GM12878 (cell line): ENCODE measurements at regions not wholly inside any gene's neighbourhood (a gene's known extent, or its start where the extent isn't known, plus 50 kb on each side); places are given as distances from the start of the nearest gene placed in this dataset.

Source experiments
- ATAC-seq: fragments of 200-7000 bp; cut with Tn5 transposase; 3 replicates; pipeline ENCODE4 v1.9.1; 2020; ENCODE audit warnings: mild to moderate bottlenecking, moderate library complexity
- BruUV-seq: library from RNA; stranded (reverse); fragments of 400-500 nt; replicated peaks from 2 replicates; lab custom pipeline; 2021; lab: Mats Ljungman, UMichigan
- CTCF ChIA-PET: fragments of 300-600 bp; sonication (Branson Sonifier 250); formaldehyde crosslinking; extraction: SDS; loops from one replicate; lab custom pipeline; 2021; ENCODE audit warnings: inconsistent platforms; lab: Yijun Ruan, JAX
- POLR2A ChIA-PET: fragments of 350-600 bp; formaldehyde crosslinking; extraction: SDS; loops from one replicate; lab custom pipeline; 2021; ENCODE audit warnings: inconsistent platforms; lab: Charles Lee
- RAD21 ChIA-PET: fragments of 300-600 bp; sonication (Branson Sonifier 250); formaldehyde crosslinking; loops from one replicate; lab custom pipeline; 2023; ENCODE audit warnings: antibody characterized with exemption; ENCODE audit not compliant: unreplicated experiment; lab: Charles Lee
- SMC1A ChIA-PET: fragments of 300-600 bp; sonication (Branson Sonifier 250); formaldehyde crosslinking; loops from one replicate; lab custom pipeline; 2023; ENCODE audit not compliant: unreplicated experiment, uncharacterized antibody; lab: Charles Lee
- DNase-seq: peaks from one replicate; pipeline ENCODE4 v3.0.0-alpha.2; 2011; ENCODE audit warnings: low read depth, low spot score
- FAIRE-seq: peaks from 3 replicates; lab custom pipeline; 2011; peaks lifted over from hg19 to GRCh38; lab: Jason Lieb, UNC
- H2AFZ ChIP-seq: 2 replicates; pipeline ENCODE4 v1.6.0; 2011; ENCODE audit warnings: low read depth, low read length, control low read depth; ENCODE audit not compliant: control insufficient read depth
- H3K27ac ChIP-seq: 2 replicates; pipeline ENCODE4 v1.5.1; 2011; ENCODE audit warnings: control low read depth; ENCODE audit not compliant: control insufficient read depth, insufficient read depth
- H3K27me3 ChIP-seq, 2 experiments: replicated peaks in 1 of 2; 2 replicates each; pipeline versions ENCODE4 v1.6.0 to v1.6.1; 2011; ENCODE audit warnings: low read length in 1 of 2; ENCODE audit not compliant: control insufficient read depth in 2 of 2, insufficient read depth in 2 of 2
- H3K36me3 ChIP-seq, 2 experiments: 2 replicates each; pipeline ENCODE4 v1.5.1; 2011; ENCODE audit warnings: low read length in 1 of 2; ENCODE audit not compliant: control insufficient read depth in 2 of 2, insufficient read depth in 2 of 2
- H3K4me1 ChIP-seq: 2 replicates; pipeline ENCODE4 v1.6.1; 2011; ENCODE audit warnings: mild to moderate bottlenecking, low read length, moderate library complexity, mixed read lengths; ENCODE audit not compliant: control insufficient read depth, insufficient read depth
- H3K4me2 ChIP-seq: 2 replicates; pipeline ENCODE4 v1.6.0; 2011; ENCODE audit warnings: control low read depth; ENCODE audit not compliant: control insufficient read depth, insufficient read depth
- H3K4me3 ChIP-seq: fragments of 200-600 bp; sonication (generic); 2 replicates; pipeline ENCODE4 v1.5.1; 2016
- H3K79me2 ChIP-seq: 2 replicates; pipeline ENCODE4 v1.6.0; 2011; ENCODE audit warnings: low read length; ENCODE audit not compliant: control insufficient read depth, insufficient read depth
- H3K9ac ChIP-seq: 2 replicates; pipeline ENCODE4 v1.8.0; 2011; ENCODE audit warnings: low read length, control low read depth, mixed read lengths; ENCODE audit not compliant: control insufficient read depth, insufficient read depth
- H3K9me3 ChIP-seq: replicated peaks from 3 replicates; pipeline ENCODE4 v1.5.1; 2011; ENCODE audit warnings: mild to moderate bottlenecking, low read length; ENCODE audit not compliant: control insufficient read depth, insufficient read depth
- H4K20me1 ChIP-seq: 2 replicates; pipeline ENCODE4 v1.6.0; 2011; ENCODE audit not compliant: control insufficient read depth, insufficient read depth
- CBX3 ChIP-seq: fragments of 200-600 bp; sonication (generic); IDR thresholded peaks from 2 replicates; pipeline ENCODE4 v1.6.1; 2016; ENCODE audit warnings: low read depth, borderline replicate concordance
- CREM ChIP-seq: IDR thresholded peaks from 2 replicates; pipeline ENCODE4 v1.6.1; 2014; ENCODE audit warnings: antibody characterized with exemption, low read depth
- EED ChIP-seq: sonication (generic); IDR thresholded peaks from 2 replicates; pipeline ENCODE4 v1.6.1; 2016; ENCODE audit warnings: antibody characterized with exemption, low read depth
- EP300 ChIP-seq, 2 experiments: fragments of 150-350 bp in 1 of 2; IDR thresholded peaks; 2 replicates each; pipeline ENCODE4 v1.6.1; 2011 to 2012; ENCODE audit warnings: low read depth in 2 of 2, low read length in 2 of 2, borderline replicate concordance in 1 of 2, improper control_type of control experiment in 1 of 2, inconsistent platforms in 1 of 2; ENCODE audit not compliant: control insufficient read depth in 1 of 2
- FOS ChIP-seq: IDR thresholded peaks from 3 replicates; pipeline ENCODE4 v1.6.1; 2011; ENCODE audit warnings: borderline replicate concordance; ENCODE audit not compliant: insufficient read length; ENCODE audit errors: extremely low read depth
- FOXK2 ChIP-seq: fragments of 450-650 bp; IDR thresholded peaks from 2 replicates; pipeline ENCODE4 v1.6.1; 2017; ENCODE audit warnings: mild to moderate bottlenecking, moderate library complexity
- GABPA ChIP-seq: IDR thresholded peaks from 2 replicates; pipeline ENCODE4 v1.6.1; 2014; ENCODE audit warnings: antibody characterized with exemption, low read depth, mild to moderate bottlenecking, inconsistent platforms
- KLF5 ChIP-seq: fragments of 450-650 bp; IDR thresholded peaks from 2 replicates; pipeline ENCODE4 v1.6.1; 2014; ENCODE audit warnings: mild to moderate bottlenecking; ENCODE audit not compliant: partially characterized antibody
- LARP7 ChIP-seq: fragments of 450-650 bp; IDR thresholded peaks from 2 replicates; pipeline ENCODE4 v1.6.1; 2017; ENCODE audit warnings: mild to moderate bottlenecking
- NBN ChIP-seq: fragments of 450-650 bp; IDR thresholded peaks from 2 replicates; pipeline ENCODE4 v1.6.1; 2016
- RUNX3 ChIP-seq: IDR thresholded peaks from 2 replicates; pipeline ENCODE4 v1.6.1; 2012; ENCODE audit warnings: low read length, inconsistent platforms
- SMC3 ChIP-seq: IDR thresholded peaks from 2 replicates; pipeline ENCODE4 v1.6.1; 2011; ENCODE audit warnings: low read length, improper control_type of control experiment, borderline replicate concordance
- SPI1 ChIP-seq: IDR thresholded peaks from 2 replicates; pipeline ENCODE4 v1.6.1; 2011; ENCODE audit warnings: low read depth, mild to moderate bottlenecking, low read length, moderate library complexity, borderline replicate concordance; ENCODE audit not compliant: insufficient read depth
- YBX1 ChIP-seq: fragments of 450-650 bp; IDR thresholded peaks from 2 replicates; pipeline ENCODE4 v1.6.1; 2016; ENCODE audit warnings: antibody characterized with exemption
- WGBS: methylation state at CpG from one replicate; pipeline ENCODE4 v1.1.6; 2016; ENCODE audit warnings: low lambda C conversion rate; ENCODE audit not compliant: insufficient replicate concordance, insufficient coverage; ENCODE audit errors: missing lambda C conversion rate; 5-methylcytosine and 5-hydroxymethylcytosine counted together
- in situ Hi-C: fragments of 300-500 bp; cut with MboI; formaldehyde crosslinking; loops from 9 replicates; pipeline ENCODE4 v1.14.3; 2018; ENCODE audit warnings: mixed read lengths
- intact Hi-C: fragments of 100-400 bp; cut with micrococcal nuclease; formaldehyde crosslinking; loops from one replicate; pipeline ENCODE4 v1.14.2; 2022; ENCODE audit not compliant: unreplicated experiment
- TF ChIP-seq, protein P1 (sequence below): fragments of 450-650 bp; IDR thresholded peaks from 2 replicates; pipeline ENCODE4 v1.6.1; 2017; ENCODE audit warnings: mild to moderate bottlenecking, moderate library complexity
- TF ChIP-seq, protein P2 (sequence below): IDR thresholded peaks from 2 replicates; pipeline ENCODE4 v1.6.1; 2011; ENCODE audit warnings: low read depth, low read length, improper control_type of control experiment, borderline replicate concordance
- TF ChIP-seq, protein P3 (sequence below): fragments of 150-350 bp; IDR thresholded peaks from 2 replicates; pipeline ENCODE4 v1.6.1; 2016; ENCODE audit warnings: low read depth, low read length

DNA sequence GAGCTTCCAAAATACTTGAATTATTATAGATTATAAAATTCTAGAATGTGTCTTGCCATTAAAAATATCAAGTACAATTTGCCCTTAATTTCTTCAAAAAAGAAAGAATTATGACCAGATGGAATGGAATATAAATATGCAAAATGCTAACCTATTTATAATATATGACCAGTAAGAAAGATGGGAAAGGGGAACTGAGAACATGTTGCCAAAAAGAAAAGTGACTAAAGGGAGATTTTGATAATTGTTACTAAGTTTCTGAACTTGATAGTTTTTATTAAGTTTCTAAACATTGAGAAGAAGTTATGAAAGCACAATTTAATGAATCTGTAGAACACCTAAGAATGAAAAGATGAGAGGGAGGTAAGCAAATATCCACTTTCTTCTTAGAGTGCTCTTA lies 188.4 kb upstream of the NR4A3 start (continued):
- TF ChIP-seq, protein P1, sequence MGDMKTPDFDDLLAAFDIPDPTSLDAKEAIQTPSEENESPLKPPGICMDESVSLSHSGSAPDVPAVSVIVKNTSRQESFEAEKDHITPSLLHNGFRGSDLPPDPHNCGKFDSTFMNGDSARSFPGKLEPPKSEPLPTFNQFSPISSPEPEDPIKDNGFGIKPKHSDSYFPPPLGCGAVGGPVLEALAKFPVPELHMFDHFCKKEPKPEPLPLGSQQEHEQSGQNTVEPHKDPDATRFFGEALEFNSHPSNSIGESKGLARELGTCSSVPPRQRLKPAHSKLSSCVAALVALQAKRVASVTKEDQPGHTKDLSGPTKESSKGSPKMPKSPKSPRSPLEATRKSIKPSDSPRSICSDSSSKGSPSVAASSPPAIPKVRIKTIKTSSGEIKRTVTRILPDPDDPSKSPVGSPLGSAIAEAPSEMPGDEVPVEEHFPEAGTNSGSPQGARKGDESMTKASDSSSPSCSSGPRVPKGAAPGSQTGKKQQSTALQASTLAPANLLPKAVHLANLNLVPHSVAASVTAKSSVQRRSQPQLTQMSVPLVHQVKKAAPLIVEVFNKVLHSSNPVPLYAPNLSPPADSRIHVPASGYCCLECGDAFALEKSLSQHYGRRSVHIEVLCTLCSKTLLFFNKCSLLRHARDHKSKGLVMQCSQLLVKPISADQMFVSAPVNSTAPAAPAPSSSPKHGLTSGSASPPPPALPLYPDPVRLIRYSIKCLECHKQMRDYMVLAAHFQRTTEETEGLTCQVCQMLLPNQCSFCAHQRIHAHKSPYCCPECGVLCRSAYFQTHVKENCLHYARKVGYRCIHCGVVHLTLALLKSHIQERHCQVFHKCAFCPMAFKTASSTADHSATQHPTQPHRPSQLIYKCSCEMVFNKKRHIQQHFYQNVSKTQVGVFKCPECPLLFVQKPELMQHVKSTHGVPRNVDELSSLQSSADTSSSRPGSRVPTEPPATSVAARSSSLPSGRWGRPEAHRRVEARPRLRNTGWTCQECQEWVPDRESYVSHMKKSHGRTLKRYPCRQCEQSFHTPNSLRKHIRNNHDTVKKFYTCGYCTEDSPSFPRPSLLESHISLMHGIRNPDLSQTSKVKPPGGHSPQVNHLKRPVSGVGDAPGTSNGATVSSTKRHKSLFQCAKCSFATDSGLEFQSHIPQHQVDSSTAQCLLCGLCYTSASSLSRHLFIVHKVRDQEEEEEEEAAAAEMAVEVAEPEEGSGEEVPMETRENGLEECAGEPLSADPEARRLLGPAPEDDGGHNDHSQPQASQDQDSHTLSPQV, result no peak
- no peak for TF ChIP-seq FOS
- TF ChIP-seq EP300 (IDR thresholded peaks at IDR 0.05; ENCODE audit: borderline replicate concordance in 1 of 2, control insufficient read depth in 1 of 2, low read depth in 2 of 2, low read length in 2 of 2), result no peak
- TF ChIP-seq SPI1, result peak; percentile 79
- TF ChIP-seq GABPA, result no peak
- TF ChIP-seq SMC3, result no peak
- no peak for TF ChIP-seq CBX3
- no peak for TF ChIP-seq YBX1

DNA sequence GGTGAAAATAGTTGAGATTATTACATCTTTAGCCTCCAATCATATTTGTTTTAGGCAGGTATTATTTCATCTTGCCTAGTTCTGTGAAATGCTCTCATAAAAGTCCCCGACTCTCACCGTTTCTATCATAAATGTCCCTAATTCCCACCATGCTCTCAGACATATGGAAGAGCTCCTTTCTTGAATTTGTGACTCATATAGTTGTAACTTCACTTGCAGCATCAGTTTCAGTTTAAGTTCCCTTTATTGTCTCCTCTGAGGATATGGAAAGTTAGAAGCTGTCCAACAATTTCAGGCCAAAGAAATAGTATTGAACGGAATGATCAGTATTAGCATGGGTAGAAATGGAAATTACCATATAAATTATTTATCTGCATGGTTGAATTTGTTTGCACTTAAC lies 187.5 kb upstream of the NR4A3 start:
- ChIA-PET SMC1A (interaction anchor here (0.6 to 3.0 kb wide), 7 partner anchors 27 to 369 kb away, joined by 3 to 9 read pairs (median 4); no protein-coding TSS in a partner anchor), RAD21 (interaction anchor here (0.7 to 1.3 kb wide), 2 partner anchors 18 to 200 kb away, joined by 3 to 4 read pairs; no protein-coding TSS in a partner anchor), CTCF (no interaction called here), POLR2A (interaction anchor here (0.8 kb wide), 1 partner anchor 88 kb away, joined by 3 read pairs; no protein-coding TSS in a partner anchor)
- Histone ChIP-seq H4K20me1 (no peaks in the 10 kb centered on the region), H3K79me2 (no peaks in the 10 kb centered on the region), H3K9ac (no peak overlapping the region), H3K36me3 (no peaks in the 10 kb centered on the region), H3K4me2 (no peak overlapping the region), H3K27me3 (no peaks in the 10 kb centered on the region), H3K9me3 (no peaks in the 10 kb centered on the region), H2AFZ (no peak overlapping the region), H3K4me3 (no peak overlapping the region), H3K4me1 (peaks cover 7% of the 10 kb centered on the region), H3K27ac (no peak overlapping the region)
- no TSS peak for BruUV-seq
- in situ Hi-C loops, result no loop called here
- intact Hi-C loops, result no loop called here
- no peak for FAIRE-seq
- WGBS, result 6% methylated on average over 3 of the region's 3 CpGs
- ATAC-seq, result peak; percentile 77
- DNase-seq, result no peak
- TF ChIP-seq, protein P2, sequence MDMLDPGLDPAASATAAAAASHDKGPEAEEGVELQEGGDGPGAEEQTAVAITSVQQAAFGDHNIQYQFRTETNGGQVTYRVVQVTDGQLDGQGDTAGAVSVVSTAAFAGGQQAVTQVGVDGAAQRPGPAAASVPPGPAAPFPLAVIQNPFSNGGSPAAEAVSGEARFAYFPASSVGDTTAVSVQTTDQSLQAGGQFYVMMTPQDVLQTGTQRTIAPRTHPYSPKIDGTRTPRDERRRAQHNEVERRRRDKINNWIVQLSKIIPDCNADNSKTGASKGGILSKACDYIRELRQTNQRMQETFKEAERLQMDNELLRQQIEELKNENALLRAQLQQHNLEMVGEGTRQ, result no peak
- TF ChIP-seq LARP7 (no peak), NBN (0 out of 2 replicates have a peak, but pooled peaks have one; percentile 6), KLF5 (no peak), CREM (no peak), FOXK2 (no peak), EED (peak; percentile 78; the same call in 1 of the 2 replicates), RUNX3 (no peak; the same call in 1 of the 2 replicates), SMC3 (no peak)
- TF ChIP-seq, protein P3, sequence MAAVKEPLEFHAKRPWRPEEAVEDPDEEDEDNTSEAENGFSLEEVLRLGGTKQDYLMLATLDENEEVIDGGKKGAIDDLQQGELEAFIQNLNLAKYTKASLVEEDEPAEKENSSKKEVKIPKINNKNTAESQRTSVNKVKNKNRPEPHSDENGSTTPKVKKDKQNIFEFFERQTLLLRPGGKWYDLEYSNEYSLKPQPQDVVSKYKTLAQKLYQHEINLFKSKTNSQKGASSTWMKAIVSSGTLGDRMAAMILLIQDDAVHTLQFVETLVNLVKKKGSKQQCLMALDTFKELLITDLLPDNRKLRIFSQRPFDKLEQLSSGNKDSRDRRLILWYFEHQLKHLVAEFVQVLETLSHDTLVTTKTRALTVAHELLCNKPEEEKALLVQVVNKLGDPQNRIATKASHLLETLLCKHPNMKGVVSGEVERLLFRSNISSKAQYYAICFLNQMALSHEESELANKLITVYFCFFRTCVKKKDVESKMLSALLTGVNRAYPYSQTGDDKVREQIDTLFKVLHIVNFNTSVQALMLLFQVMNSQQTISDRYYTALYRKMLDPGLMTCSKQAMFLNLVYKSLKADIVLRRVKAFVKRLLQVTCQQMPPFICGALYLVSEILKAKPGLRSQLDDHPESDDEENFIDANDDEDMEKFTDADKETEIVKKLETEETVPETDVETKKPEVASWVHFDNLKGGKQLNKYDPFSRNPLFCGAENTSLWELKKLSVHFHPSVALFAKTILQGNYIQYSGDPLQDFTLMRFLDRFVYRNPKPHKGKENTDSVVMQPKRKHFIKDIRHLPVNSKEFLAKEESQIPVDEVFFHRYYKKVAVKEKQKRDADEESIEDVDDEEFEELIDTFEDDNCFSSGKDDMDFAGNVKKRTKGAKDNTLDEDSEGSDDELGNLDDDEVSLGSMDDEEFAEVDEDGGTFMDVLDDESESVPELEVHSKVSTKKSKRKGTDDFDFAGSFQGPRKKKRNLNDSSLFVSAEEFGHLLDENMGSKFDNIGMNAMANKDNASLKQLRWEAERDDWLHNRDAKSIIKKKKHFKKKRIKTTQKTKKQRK, result no peak
